B cell (primary cell): ENCODE measurements at regions not wholly inside any gene's neighbourhood (a gene's known extent, or its start where the extent isn't known, plus 50 kb on each side); places are given as distances from the start of the nearest gene placed in this dataset.
"Not testable (repeated sequence)": the region's sequence is repeated elsewhere in the genome, so short reads cannot be mapped to it uniquely, and the experiment has no call there.

ENCODE experiments used
- EZH2 ChIP-seq: IDR thresholded peaks from 2 replicates; pipeline ENCODE4 v1.6.1; 2012; ENCODE audit warnings: borderline replicate concordance, low read depth, mild to moderate bottlenecking, moderate library complexity, low read length; ENCODE audit not compliant: insufficient read depth, poor library complexity, severe bottlenecking
- TF ChIP-seq, protein P1 (sequence below): fragments of 200-600 bp; IDR thresholded peaks from one replicate; pipeline ENCODE4 v1.8.0; 2022; ENCODE audit warnings: antibody characterized with exemption, mild to moderate bottlenecking

DNA sequence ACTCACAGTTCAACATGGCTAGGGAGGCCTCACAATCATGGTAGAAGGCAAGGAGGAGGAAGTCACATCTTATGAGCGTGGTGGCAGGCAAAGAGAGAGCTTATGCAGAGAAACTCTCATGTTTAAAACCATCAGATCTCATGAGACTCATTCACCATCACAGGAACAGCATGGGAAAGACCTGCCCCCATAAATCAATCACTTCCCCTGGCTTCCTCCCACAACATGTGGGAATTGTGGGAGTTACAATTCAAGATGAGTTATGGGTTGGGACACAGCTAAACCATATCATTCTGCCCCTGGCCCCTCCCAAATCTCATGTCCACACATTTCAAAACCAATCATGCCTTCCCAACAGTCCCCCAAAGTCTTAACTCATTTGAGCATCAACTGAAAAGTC, 268.8 kb upstream of the SPAG17 start:
- TF ChIP-seq, protein P1, sequence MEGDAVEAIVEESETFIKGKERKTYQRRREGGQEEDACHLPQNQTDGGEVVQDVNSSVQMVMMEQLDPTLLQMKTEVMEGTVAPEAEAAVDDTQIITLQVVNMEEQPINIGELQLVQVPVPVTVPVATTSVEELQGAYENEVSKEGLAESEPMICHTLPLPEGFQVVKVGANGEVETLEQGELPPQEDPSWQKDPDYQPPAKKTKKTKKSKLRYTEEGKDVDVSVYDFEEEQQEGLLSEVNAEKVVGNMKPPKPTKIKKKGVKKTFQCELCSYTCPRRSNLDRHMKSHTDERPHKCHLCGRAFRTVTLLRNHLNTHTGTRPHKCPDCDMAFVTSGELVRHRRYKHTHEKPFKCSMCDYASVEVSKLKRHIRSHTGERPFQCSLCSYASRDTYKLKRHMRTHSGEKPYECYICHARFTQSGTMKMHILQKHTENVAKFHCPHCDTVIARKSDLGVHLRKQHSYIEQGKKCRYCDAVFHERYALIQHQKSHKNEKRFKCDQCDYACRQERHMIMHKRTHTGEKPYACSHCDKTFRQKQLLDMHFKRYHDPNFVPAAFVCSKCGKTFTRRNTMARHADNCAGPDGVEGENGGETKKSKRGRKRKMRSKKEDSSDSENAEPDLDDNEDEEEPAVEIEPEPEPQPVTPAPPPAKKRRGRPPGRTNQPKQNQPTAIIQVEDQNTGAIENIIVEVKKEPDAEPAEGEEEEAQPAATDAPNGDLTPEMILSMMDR = not testable (repeated sequence)
- not testable (repeated sequence) for TF ChIP-seq EZH2
